Fibroblast of lung (primary cell): ENCODE measurements at regions not wholly inside any gene's neighbourhood (a gene's known extent, or its start where the extent isn't known, plus 50 kb on each side); places are given as distances from the start of the nearest gene placed in this dataset.
"Not testable (repeated sequence)": the region's sequence is repeated elsewhere in the genome, so short reads cannot be mapped to it uniquely, and the experiment has no call there.

Experiments
- DNase-seq, 2 donors: peaks; one replicate each; pipeline versions ENCODE4 v3.0.0 to v3.0.0-alpha.2; 2010; ENCODE audit warnings: low read depth in 2 of 2
- H2AFZ ChIP-seq: 2 replicates; pipeline ENCODE4 v1.5.1; 2012; ENCODE audit warnings: low read length, control low read depth, inconsistent platforms
- H3K27ac ChIP-seq: 2 replicates; pipeline ENCODE4 v1.5.1; 2011; ENCODE audit warnings: low read length, control low read depth; ENCODE audit not compliant: insufficient read depth
- H3K27me3 ChIP-seq: 2 replicates; pipeline ENCODE4 v1.5.1; 2011; ENCODE audit warnings: mild to moderate bottlenecking, low read length; ENCODE audit not compliant: control insufficient read depth, insufficient read depth
- H3K36me3 ChIP-seq: 2 replicates; pipeline ENCODE4 v1.5.1; 2011; ENCODE audit warnings: low read length; ENCODE audit not compliant: control insufficient read depth, insufficient read depth
- H3K4me1 ChIP-seq: 2 replicates; pipeline ENCODE4 v1.5.1; 2011; ENCODE audit warnings: low read length; ENCODE audit not compliant: control insufficient read depth, insufficient read depth; ENCODE audit errors: extremely low read depth
- H3K4me2 ChIP-seq: 2 replicates; pipeline ENCODE4 v1.5.1; 2011; ENCODE audit warnings: low read length, control low read depth; ENCODE audit not compliant: insufficient read depth; ENCODE audit errors: extremely low read depth
- H3K4me3 ChIP-seq, 4 experiments: fragments of 200-600 bp in 1 of 4; sonication (generic) in 1 of 4; replicated peaks in 1 of 4; 2 replicates each; pipeline ENCODE4 v1.5.1; 2011 to 2016; ENCODE audit warnings: low read length in 4 of 4, low read depth in 3 of 4, mild to moderate bottlenecking in 3 of 4, control low read depth in 2 of 4, inconsistent platforms in 1 of 4, mixed read lengths in 1 of 4; ENCODE audit not compliant: insufficient read depth in 1 of 4; ENCODE audit errors: control extremely low read depth in 1 of 4
- H3K79me2 ChIP-seq: 2 replicates; pipeline ENCODE4 v1.5.1; 2012; ENCODE audit warnings: mild to moderate bottlenecking, low read length, inconsistent platforms; ENCODE audit not compliant: control insufficient read depth, insufficient read depth
- H3K9ac ChIP-seq: 2 replicates; pipeline ENCODE4 v1.5.1; 2011; ENCODE audit warnings: mild to moderate bottlenecking, low read length, control low read depth; ENCODE audit not compliant: insufficient read depth
- H3K9me3 ChIP-seq: 2 replicates; pipeline ENCODE4 v1.5.1; 2012; ENCODE audit warnings: low read depth, low read length; ENCODE audit not compliant: control insufficient read depth, insufficient read depth
- H4K20me1 ChIP-seq: 2 replicates; pipeline ENCODE4 v1.5.1; 2011; ENCODE audit warnings: low read length; ENCODE audit not compliant: control insufficient read depth, insufficient read depth; ENCODE audit errors: extremely low read depth
- EZH2 ChIP-seq: IDR thresholded peaks from 2 replicates; pipeline ENCODE4 v1.5.1; 2012; ENCODE audit warnings: low read length, control low read depth, mild to moderate bottlenecking; ENCODE audit errors: missing control alignments
- TF ChIP-seq, protein P1 (sequence below), 2 donors: IDR thresholded peaks in 1 of 2; conservative IDR thresholded peaks in 1 of 2; 1 replicate in 1 of 2; 2 replicates in 1 of 2; pipeline ENCODE4 v1.5.1; 2011 to 2012; ENCODE audit warnings: low read length in 2 of 2, control low read depth in 1 of 2, inconsistent platforms in 1 of 2, low read depth in 1 of 2, mild to moderate bottlenecking in 1 of 2

DNA sequence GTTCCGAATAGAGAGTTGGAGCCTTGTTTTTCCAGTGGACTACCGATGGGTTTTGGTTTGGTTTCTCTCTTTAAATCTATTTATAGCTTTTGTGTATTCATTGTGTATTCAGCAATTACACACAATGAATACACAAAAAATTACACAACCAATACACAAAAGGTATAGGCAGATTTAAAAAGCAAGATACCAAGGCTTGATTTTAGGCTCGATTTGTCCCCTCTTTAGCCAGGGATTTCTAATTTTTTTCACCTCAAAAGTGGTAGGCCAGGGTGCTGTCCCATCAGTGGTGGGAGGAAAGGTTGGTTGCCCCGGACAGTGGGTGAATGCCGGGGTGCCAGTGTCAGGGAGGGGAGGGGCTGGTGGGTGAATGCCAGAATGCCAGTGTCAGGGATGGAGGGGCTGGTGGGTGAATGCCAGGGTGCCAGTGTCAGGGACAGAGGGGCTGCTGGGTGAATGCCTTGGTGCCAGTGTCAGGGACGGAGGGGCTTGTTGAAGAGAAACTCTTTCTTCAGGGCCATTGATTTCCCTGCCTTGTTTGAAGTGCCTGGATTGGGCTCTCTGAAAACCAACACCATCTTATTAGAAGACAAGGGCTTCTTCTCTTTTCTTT is 186.2 kb downstream of the GOLGA6L6 start:
- Histone ChIP-seq H2AFZ (no peak overlapping the region), H3K79me2 (no peaks in the 10 kb centered on the region), H3K27ac (no peak overlapping the region), H3K27me3 (no peaks in the 10 kb centered on the region), H3K36me3 (no peaks in the 10 kb centered on the region), H3K4me3 (no peak overlapping the region), H4K20me1 (no peaks in the 10 kb centered on the region), H3K4me2 (no peak overlapping the region), H3K9me3 (peaks cover 11% of the 10 kb centered on the region), H3K4me1 (no peaks in the 10 kb centered on the region), H3K9ac (no peak overlapping the region)
- no peak for TF ChIP-seq EZH2
- TF ChIP-seq, protein P1, sequence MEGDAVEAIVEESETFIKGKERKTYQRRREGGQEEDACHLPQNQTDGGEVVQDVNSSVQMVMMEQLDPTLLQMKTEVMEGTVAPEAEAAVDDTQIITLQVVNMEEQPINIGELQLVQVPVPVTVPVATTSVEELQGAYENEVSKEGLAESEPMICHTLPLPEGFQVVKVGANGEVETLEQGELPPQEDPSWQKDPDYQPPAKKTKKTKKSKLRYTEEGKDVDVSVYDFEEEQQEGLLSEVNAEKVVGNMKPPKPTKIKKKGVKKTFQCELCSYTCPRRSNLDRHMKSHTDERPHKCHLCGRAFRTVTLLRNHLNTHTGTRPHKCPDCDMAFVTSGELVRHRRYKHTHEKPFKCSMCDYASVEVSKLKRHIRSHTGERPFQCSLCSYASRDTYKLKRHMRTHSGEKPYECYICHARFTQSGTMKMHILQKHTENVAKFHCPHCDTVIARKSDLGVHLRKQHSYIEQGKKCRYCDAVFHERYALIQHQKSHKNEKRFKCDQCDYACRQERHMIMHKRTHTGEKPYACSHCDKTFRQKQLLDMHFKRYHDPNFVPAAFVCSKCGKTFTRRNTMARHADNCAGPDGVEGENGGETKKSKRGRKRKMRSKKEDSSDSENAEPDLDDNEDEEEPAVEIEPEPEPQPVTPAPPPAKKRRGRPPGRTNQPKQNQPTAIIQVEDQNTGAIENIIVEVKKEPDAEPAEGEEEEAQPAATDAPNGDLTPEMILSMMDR (conservative IDR thresholded peaks at IDR 0.05 in 1 of 2, IDR thresholded peaks at IDR 0.05 in 1 of 2; ENCODE audit: low read depth in 1 of 2, low read length in 2 of 2) = no peak
- DNase-seq = no peak

DNA sequence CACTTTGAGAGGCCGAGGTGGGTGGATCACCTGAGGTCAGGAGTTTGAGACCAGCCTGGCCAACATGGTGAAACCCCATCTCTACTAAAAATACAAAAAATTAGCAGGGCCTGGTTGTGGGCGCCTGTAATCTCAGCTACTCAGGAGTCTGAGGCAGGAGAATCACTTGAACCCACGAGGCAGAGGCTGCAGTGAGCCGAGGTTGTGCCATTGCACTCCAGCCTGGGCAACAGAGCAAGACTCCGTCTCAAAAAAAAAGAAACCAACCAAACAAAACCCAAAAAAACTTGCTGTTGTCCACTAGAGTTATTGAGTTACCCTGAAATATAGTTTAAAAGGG is 186.7 kb downstream of the GOLGA6L6 start:
- H3K9ac ChIP-seq = not testable (repeated sequence)
- H3K9me3 ChIP-seq = peaks cover 11% of the 10 kb centered on the region

DNA sequence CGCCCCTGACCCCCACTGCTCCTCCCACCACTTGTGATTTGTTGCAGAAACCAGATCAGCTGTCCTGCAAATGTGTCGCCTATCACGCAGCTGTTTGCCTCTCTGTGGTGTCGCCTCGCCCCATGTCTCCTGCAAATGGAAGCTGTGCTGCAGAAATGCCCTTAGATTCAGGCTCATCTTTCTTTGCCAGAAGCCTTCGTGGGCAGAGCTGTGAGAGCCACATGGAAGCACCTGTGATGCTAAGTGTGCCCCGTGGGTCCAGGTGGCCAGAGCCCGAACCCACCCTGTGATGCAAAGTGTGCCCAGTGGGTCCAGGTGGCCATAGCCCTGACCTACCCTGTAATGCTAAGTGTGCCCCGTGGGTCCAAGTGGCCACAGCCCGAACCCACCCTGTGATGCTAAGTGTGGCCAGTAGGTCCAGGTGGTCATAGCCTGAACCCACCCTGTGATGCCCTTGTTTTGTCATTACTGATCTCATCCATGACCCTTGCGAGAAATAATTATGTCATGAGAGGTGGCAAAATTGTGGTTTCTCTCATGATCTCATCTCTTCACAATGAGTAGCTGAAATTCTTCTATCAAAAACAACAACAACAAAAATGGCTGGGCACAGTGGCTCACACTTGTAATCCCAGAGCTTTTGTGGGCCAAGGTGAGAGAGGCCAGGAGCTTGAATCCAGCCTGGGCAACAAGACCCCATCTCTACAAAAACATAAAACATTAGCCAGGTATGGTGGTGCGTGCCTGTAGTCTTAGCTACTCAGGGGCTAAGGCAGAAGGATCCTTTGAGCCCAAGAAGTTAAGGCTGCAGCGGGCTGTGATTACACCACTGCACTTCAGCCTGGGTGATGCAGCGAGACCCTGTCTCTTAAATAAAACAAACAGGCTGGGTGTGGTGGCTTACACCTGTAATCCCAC is 187.4 kb downstream of the GOLGA6L6 start:
- Histone ChIP-seq H3K9me3 (peaks cover 16% of the 10 kb centered on the region), H3K79me2 (no peaks in the 10 kb centered on the region), H3K9ac (no peak overlapping the region), H3K27me3 (no peaks in the 10 kb centered on the region), H2AFZ (no peak overlapping the region), H3K36me3 (no peaks in the 10 kb centered on the region), H3K4me2 (no peak overlapping the region), H3K4me3 (no peak overlapping the region), H3K27ac (no peak overlapping the region), H4K20me1 (no peaks in the 10 kb centered on the region), H3K4me1 (no peaks in the 10 kb centered on the region)
- TF ChIP-seq EZH2 = no peak
- TF ChIP-seq, protein P1 (conservative IDR thresholded peaks at IDR 0.05 in 1 of 2, IDR thresholded peaks at IDR 0.05 in 1 of 2; ENCODE audit: low read depth in 1 of 2, low read length in 2 of 2) = no peak
- no peak for DNase-seq

More for the DNA sequence above, 186.7 kb downstream of the GOLGA6L6 start:
- H3K4me3 ChIP-seq, H3K27me3 ChIP-seq, DNase-seq, H2AFZ ChIP-seq, H3K4me1 ChIP-seq, H3K4me2 ChIP-seq, H3K36me3 ChIP-seq, H4K20me1 ChIP-seq, H3K27ac ChIP-seq, H3K79me2 ChIP-seq: not testable (repeated sequence)
